EH (cell line): ENCODE measurements at regions not wholly inside any gene's neighbourhood (a gene's known extent, or its start where the extent isn't known, plus 50 kb on each side); places are given as distances from the start of the nearest gene placed in this dataset.
"Not testable (repeated sequence)": the region's sequence is repeated elsewhere in the genome, so short reads cannot be mapped to it uniquely, and the experiment has no call there.

Experiments used
- DNase-seq: peaks from one replicate; pipeline ENCODE4 v3.0.0-alpha.2; 2015; ENCODE audit warnings: low read depth

DNA sequence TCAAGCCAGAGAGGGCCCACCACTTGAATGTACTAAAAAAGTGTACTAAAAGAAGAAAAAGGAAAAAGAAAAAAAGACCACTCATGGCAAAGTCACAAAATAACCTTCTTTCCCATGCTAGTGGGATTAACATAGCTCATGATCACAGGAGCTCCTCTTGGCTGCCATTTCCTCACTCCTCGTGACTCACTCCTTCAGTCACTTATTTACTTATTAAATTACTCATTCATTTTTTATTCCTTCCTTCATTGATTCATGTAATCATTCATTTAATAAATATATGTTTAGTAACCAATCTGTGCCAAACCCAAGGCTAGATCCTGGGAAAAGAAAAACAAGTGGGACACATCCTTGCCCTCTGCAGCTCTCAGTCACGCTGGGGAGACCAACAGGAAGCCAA lies 300.5 kb downstream of the INSIG2 start:
- DNase-seq: peak; percentile 61

DNA sequence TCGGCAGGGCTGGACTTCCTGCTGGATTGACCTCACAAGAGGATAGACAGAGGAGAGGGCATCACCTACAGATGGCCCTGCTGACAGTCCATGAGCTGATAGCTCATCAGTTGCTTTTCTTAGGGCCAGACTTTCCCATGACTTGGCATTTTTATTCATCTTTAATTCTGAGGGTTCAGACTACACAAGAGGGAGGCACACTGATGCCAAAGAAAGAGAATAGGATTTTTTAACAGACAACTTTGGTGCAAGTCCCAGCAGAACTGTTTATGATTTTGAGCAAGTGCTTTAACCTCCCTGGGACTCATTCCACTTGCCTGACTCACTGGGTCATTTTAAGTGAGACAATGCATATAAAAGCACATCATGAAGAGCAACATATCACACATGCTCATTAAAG lies 299.2 kb downstream of the INSIG2 start:
- peak; percentile 88 for DNase-seq

- DNase-seq: peak; percentile 78
Measured at GRCh38 chr2:118386641-118387302, 298.5 kb downstream of the INSIG2 start.

- DNase-seq: no peak
Measured at GRCh38 chr2:118380915-118381653, 292.8 kb downstream of the INSIG2 start.

- no peak for DNase-seq
Measured at GRCh38 chr2:118375907-118376485, 287.7 kb downstream of the INSIG2 start.

GRCh38 chr2:118374974-118375755 lies 286.9 kb downstream of the INSIG2 start:
- peak; percentile 30 for DNase-seq

- DNase-seq: no peak
Measured at GRCh38 chr2:118372886-118373830, 284.9 kb downstream of the INSIG2 start.

GRCh38 chr2:118371515-118371914 lies 283.2 kb downstream of the INSIG2 start:
- peak; percentile 54 for DNase-seq

DNA sequence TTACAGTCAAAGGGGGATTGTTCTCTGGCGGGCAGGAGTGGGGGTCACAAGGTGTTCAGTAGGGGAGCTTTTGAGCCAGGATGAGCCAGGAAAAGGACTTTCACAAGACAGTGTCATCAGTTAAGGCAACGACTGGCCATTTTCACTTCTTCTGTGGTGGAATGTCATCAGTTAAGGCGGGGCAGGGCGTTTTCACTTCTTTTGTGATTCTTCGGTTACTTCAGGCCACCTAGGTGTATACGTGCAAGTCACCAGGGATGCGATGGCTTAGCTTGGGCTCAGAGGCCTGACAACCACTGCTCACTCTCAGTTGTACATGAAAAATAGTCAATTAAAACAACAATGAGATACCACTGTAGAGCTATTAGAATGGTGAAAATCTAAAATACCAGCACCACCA lies 281.2 kb downstream of the INSIG2 start:
- DNase-seq: not testable (repeated sequence)

- DNase-seq: no peak
Measured at GRCh38 chr2:118363604-118364003, 275.3 kb downstream of the INSIG2 start.

GRCh38 chr2:118356051-118356450 lies 267.8 kb downstream of the INSIG2 start:
- no peak for DNase-seq

DNA sequence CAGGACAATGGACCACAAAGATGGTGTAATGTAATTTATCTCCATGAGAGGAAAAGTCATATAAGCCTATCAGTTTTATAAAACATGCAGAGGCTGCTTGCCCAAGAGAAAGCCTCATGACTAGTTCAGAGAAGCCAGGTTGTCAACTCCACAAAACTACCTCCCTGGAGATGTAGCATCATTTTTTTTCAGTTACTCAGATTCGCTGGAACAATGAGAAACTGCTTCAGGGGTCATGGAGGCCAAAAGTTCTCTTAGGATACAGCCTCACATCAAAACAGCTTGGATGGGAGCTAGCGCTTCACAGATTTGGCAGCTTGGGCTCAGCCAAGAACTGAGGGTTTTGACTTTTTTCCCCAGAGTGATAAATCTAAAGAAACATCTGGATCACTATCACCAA lies 263.5 kb downstream of the INSIG2 start:
- DNase-seq: no peak

DNA sequence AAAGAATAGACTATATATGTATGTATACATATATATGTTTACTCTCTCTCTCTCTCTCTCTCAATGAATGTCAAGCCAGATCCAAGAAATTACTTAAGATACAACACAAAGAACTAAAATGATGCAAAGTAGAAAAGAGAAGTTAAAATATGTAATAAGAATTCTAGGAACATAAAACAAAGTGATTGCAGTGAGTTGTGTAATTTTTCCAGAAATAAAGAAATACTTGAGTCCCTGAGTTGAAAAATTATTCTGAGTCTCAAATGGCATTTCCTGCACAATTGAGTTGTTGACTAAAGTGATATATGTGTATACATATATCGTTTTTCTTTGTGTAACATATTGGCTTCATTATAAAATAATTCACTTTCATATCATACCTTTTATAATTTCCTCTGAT lies 262.4 kb downstream of the INSIG2 start:
- DNase-seq: no peak

GRCh38 chr2:118349365-118349764 lies 261.1 kb downstream of the INSIG2 start:
- no peak for DNase-seq

GRCh38 chr2:118348380-118349034 lies 260.2 kb downstream of the INSIG2 start:
- DNase-seq: no peak

DNA sequence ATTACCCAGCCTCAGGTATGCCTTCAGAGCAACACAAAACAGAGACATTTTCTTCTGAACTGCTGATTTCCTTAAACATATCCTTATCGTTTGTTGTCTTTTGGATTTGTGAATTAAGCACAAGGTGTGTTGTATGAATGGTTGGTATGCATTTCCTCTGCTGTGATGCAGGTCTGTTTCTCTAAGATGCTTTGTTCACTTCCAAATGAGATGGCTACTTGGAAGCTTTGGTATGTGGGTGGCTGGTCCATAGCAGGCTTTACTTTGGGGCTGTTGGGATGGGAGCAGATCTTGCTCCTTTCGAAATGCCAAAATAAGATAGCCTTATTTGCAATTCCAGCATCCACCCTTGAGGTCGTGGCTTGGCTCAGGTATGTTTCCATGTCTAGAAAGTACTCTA lies 257.2 kb downstream of the INSIG2 start:
- no peak for DNase-seq

DNA sequence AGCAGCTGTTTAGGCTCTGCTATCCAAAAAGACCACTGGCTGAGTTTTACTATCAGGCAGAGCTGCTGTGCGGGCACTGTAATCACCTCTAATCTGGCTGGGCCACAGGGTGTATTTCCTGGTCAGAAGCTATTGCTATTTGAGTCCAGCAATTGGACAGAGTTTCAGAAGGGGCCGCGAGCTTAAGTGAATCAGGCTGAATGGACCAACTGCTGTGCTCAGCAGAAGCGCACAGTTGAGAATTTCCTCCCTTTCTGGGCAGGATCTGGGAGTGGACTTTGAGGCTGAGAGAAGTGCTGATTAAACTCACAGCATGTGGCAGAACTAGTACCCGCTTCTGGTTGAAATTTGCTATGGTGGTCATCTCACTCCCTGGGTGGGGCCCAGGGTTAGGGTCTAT lies 251.8 kb downstream of the INSIG2 start:
- DNase-seq: no peak

DNA sequence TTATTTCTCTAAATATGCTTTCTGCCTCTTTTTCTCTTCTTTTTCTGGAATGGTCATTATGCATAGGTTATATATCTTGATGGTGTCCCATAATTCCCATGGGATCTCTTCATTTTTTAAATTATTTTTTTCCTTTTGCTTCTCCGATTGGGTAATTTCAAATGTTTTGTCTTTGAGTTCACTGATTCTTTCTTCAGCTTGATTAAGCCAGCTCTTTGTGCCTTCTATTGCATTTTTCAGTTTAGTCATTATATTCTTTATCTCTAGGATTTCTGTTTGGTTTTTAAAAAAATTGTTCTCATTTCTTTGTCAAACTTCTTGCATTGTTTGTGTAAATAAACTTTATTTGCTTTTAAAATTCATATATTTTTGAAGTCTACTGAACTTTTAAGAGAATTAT lies 251.1 kb downstream of the INSIG2 start:
- DNase-seq: no peak

- no peak for DNase-seq
Measured at GRCh38 chr2:118333664-118334063, 245.4 kb downstream of the INSIG2 start.

DNA sequence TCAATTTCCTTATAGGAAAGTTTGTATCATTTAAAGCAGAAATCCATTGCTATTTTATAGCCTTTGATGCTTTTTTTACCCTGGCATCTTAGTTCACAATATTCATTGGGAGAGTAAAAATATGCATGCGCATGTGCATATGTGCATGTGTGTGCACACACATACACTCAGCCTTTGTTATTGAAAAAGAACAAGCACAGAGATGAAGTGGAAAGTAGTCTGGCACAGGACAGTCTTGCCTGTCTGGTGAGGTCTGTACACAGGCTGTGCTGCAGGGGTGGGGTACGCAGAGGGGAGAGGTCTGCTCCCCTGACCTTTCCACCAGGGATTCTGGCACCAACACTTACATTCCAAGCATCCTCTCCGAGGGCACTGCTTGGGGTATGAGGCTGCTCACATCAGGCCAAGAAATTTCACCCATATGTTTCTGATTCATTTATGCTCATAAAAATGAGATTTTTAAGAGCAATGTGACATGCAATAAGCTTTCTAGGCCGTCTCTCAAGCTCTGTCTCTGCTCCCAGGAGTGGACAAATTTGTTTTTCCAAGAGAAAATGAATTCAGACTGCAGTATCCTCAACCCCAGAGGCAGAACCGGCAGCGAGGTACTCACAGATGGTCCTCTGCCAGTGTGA lies 237.2 kb downstream of the INSIG2 start:
- no peak for DNase-seq
